COLO668 (cell line): ENCODE measurements at regions not wholly inside any gene's neighbourhood (a gene's known extent, or its start where the extent isn't known, plus 50 kb on each side); places are given as distances from the start of the nearest gene placed in this dataset.

Experiments used
- DNase-seq: peaks from one replicate; lab custom pipeline; 2025; ENCODE audit not compliant: unreplicated experiment; lab: John Stamatoyannopoulos, UW

GRCh38 chr16:86052115-86052670 lies 153.2 kb downstream of the IRF8 start:
- no peak for DNase-seq

- no peak for DNase-seq
These were observed 154.0 kb downstream of the IRF8 start for GRCh38 chr16:86052926-86053325.

DNA sequence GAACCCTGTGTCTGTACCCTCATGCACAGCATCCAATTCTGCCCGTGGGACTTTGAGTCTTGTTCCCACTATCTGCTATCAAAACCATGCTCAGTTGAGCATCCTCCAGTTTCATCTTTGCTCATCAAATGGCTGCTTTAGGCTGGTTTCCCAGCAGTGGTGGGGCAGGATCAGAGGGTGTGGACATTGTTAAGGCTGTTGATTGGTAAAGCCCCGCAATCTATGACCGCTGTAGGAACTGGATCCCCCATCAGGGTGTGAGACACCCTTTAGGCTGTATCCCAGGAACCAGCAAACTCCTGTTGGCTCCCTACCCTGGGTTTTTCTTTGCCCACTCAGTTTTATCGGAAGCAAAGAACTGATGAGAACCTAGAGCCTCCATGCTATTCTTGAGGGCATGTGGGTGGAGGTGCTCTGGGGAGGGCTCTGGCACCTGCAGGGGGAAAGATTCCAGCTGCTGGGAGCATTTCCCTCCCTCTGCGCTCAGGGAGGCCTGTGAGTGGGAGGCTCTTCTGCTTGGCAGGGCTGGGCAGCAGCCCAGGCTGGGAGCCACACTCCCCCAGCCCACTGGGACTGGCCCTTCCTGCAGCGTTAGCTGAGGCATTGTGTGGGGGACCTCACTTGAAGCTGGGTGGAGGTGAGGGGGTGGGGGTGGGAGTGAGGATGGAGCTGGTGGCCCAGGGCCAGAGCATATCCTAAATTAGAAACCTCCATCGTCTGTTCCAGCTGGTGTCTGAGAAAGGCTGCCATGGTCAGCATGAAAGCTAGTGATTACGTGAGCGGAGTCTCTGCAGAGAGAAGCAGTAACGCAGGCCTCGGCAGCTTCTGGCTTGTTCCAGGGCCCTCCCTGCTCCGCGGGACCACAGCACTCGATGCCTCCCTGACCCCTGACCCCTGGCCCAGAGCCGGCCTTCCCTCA lies 160.6 kb downstream of the IRF8 start:
- no peak for DNase-seq

DNA sequence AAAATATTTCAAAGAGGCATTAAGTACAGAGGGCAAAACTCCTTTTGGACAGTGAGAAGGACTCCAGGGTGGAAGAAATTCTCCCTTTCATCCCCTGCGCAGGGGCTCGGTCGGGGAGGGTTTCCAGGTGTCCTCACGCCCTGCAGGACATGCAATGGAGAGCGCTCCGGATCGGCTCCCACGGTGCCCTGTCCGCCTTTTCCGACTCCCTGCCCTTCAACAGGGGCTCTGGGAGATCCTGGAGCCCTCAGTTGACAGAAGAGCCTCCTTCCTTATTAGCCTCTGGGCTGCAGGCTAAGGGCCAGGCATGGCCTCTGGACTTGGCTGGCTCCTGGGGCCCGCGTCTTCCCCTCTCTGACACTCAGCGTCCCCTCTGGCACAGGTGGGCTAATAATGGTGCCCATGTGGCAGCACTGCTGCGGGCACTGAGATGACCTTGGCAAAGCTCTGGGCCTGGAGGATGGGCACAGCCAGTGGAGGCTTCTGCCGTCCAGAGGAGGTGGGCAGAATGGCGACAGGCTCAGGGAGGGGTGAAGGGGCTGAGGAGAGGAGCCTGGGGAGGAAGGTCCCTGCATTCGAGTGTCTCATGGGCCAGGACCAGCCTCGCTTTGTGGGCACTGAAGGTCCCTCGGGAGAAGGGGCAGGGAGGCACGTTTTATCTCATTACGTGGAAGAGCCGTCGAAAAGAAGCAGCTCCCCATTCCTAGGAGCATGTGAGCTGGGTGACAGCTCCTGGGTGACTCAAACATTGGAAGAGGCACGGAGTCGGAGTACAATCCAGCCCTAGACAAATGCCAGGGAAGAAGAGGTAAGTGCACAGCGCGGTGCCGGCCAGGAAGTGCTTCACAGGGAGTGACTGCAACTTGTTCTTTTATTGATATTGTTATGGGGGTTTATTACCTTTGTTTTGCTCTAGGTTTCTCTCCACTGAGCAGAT lies 161.7 kb downstream of the IRF8 start:
- DNase-seq, result no peak

- DNase-seq, result no peak
These were observed 162.3 kb downstream of the IRF8 start for GRCh38 chr16:86061318-86061695.

GRCh38 chr16:86061721-86062120 lies 162.8 kb downstream of the IRF8 start:
- DNase-seq, result no peak

DNA sequence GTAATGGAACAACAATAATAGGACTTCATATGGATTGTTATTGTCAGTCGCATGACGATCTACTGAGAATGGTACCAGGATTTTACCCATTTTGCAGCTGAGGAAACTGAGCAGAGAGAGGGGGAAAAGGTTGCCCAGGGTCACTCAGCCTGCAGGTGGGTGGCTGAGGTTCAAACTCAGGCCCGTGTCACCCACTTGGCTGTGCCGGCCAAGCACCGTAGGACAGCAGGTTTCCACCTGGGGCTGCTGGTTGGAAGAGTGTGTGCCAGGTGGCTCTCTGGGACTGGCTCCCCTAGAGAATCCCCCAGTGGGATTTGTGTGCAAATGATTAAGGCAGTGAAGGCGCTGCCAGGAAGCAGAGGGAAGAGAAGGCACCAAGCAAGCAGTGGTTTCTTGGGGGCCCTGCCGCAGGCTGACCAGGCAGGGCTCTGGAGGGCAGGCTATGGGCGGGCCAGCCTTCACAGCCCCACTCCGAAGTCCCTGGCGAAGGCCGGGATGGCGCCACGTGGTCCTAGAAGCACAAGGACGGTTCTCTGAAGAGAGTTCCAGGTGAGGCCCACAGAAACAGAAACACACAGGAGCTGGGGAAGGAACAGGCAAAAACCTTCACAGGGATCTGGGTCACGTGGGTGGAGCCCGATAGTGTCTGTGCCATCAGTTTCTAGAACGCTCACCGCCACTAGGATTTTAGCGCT lies 163.5 kb downstream of the IRF8 start:
- no peak for DNase-seq

GRCh38 chr16:86063760-86064405 lies 164.9 kb downstream of the IRF8 start:
- DNase-seq, result no peak

- no peak for DNase-seq
These were observed 165.7 kb downstream of the IRF8 start for GRCh38 chr16:86064431-86065250.

- DNase-seq, result no peak
These were observed 166.7 kb downstream of the IRF8 start for GRCh38 chr16:86065711-86066110.

- no peak for DNase-seq
These were observed 167.8 kb downstream of the IRF8 start for GRCh38 chr16:86066811-86067210.

- no peak for DNase-seq
These were observed 168.6 kb downstream of the IRF8 start for GRCh38 chr16:86067516-86067915.

DNA sequence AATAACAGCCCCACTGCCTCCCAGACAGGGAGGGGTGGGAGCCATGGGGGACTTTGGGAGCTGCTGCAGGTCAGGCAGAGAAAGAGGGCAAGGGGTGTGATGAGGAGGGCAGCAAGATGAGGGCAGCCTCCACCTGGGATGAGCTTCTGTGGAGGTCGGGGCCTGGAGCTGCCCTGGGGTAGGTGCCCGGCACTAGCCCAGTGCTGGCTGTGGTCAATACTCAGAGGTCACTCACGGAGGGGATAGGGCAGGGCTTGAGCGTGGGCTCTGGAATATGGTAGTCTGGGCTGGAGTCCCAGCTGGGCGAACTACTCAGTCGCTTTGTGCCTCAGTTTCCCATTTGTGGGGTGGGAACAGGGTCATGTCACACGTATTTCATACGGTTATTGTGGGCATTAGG lies 169.0 kb downstream of the IRF8 start:
- DNase-seq, result no peak

GRCh38 chr16:86068722-86069121 lies 169.8 kb downstream of the IRF8 start:
- DNase-seq, result no peak

DNA sequence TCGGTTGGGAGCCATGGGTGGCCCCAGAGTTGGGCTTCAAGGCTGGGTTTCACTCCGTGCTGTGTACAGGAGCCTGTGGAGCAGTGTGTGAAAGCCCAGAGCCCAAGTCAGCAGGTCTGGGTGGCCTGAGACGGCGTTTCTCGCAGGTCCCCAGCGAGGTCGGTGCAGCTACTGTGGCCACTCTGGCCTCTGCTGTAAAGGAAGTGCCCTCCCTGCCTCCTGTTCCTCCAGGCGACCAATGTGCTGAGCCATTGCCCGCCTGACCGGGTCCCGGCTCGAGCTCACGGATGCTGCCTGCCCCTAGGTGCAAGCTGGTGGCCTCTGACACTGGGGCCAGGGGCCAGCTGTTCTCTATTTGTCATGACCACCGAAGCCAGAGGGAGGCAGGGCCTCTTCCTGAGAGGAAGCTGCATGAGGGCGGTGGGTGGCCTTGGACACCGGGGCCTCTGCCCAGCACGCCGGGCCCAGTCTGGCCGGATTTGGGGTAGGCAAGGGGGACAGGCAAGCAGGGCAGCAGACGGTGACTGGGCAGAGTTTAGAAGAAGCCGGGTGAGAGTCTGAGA lies 170.9 kb downstream of the IRF8 start:
- DNase-seq, result no peak

DNA sequence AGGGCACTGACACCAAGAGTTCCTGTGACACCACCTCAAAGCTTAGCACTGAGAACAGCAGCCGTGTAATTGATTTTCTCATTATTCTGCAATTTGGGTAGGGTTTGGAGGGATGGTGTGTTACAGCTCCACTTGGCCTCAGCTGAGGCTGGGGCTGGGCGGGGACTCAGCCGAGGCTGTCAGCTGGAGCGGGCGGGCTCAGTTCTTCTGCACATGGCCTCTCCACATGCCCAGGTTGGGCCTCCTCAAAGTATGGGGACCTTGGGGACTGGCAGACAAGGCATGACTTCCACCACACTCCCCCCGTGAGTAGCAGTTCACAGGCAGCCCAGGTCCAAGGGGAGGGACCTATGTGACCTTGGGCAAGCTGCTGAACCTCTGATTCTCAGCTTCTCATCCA lies 171.5 kb downstream of the IRF8 start:
- DNase-seq, result no peak

- DNase-seq, result no peak
These were observed 172.0 kb downstream of the IRF8 start for GRCh38 chr16:86070971-86071370.

- no peak for DNase-seq
These were observed 172.8 kb downstream of the IRF8 start for GRCh38 chr16:86071611-86072240.
